Lung (tissue), 11 donors: ENCODE measurements at regions not wholly inside any gene's neighbourhood (a gene's known extent, or its start where the extent isn't known, plus 50 kb on each side); places are given as distances from the start of the nearest gene placed in this dataset.

ENCODE experiments used
- ATAC-seq: fragments of 200-7000 bp; cut with Tn5 transposase; one replicate; pipeline ENCODE4 v1.9.1; 2020; ENCODE audit warnings: moderate number of reproducible peaks; ENCODE audit not compliant: insufficient read depth, low FRiP score
- DNase-seq, 3 donors: peaks; one replicate each; pipeline ENCODE4 v3.0.0-alpha.2; 2013 to 2017
- H3K27ac ChIP-seq, 2 donors: one replicate each; pipeline ENCODE4 v1.5.1; 2013; ENCODE audit warnings: mild to moderate bottlenecking in 2 of 2, moderate library complexity in 2 of 2, control low read depth in 1 of 2, inconsistent platforms in 1 of 2, low read depth in 1 of 2, low read length in 1 of 2
- H3K27me3 ChIP-seq, 3 donors: one replicate each; pipeline ENCODE4 v1.5.1; 2013; ENCODE audit warnings: low read length in 2 of 3; ENCODE audit not compliant: control insufficient read depth in 3 of 3, insufficient read depth in 3 of 3
- H3K36me3 ChIP-seq, 4 donors: one replicate each; pipeline ENCODE4 v1.5.1; 2013; ENCODE audit warnings: low read length in 4 of 4, mild to moderate bottlenecking in 1 of 4, moderate library complexity in 1 of 4; ENCODE audit not compliant: control insufficient read depth in 4 of 4, insufficient read depth in 4 of 4
- H3K4me1 ChIP-seq, 5 donors: one replicate each; pipeline ENCODE4 v1.5.1; 2013; ENCODE audit warnings: low read length in 5 of 5, mild to moderate bottlenecking in 2 of 5, moderate library complexity in 1 of 5; ENCODE audit not compliant: control insufficient read depth in 5 of 5, insufficient read depth in 5 of 5
- H3K4me3 ChIP-seq: one replicate; pipeline ENCODE4 v1.5.1; 2013; ENCODE audit warnings: mild to moderate bottlenecking, control low read depth, moderate library complexity
- H3K9ac ChIP-seq, 2 donors: one replicate each; pipeline ENCODE4 v1.5.1; 2013; ENCODE audit warnings: low read length in 2 of 2, control low read depth in 1 of 2; ENCODE audit not compliant: insufficient read depth in 1 of 2
- H3K9me3 ChIP-seq, 4 donors: one replicate each; pipeline ENCODE4 v1.5.1; 2013; ENCODE audit warnings: low read length in 3 of 4, mild to moderate bottlenecking in 1 of 4, moderate library complexity in 1 of 4; ENCODE audit not compliant: control insufficient read depth in 4 of 4, insufficient read depth in 3 of 4
- CTCF ChIP-seq: IDR thresholded peaks from 2 replicates; pipeline ENCODE4 v1.5.1; 2012; ENCODE audit warnings: mild to moderate bottlenecking; ENCODE audit errors: control extremely low read depth, extremely low read depth
- WGBS, 2 donors: extraction: QIAGEN DNeasy Blood & Tissue Kit; methylation state at CpG; one replicate each; pipeline ENCODE4 v1.1.7; 2013; 5-methylcytosine and 5-hydroxymethylcytosine counted together
- donor health status: control.
- donor health status: control.
- donor health status: Bipolar disorder and iron deficiency.
- donor health status: healthy.
- donor health status: DM: yes; HTN: yes; CAD: no.

- Histone ChIP-seq H3K4me1 (no peaks in the 10 kb centered on the region), H3K27me3 (no peaks in the 10 kb centered on the region), H3K9me3 (no peaks in the 10 kb centered on the region), H3K36me3 (no peaks in the 10 kb centered on the region), H3K27ac (no peak overlapping the region), H3K9ac (no peak overlapping the region), H3K4me3 (no peak overlapping the region)
- 43 to 48% methylated on average over 2 of the region's 2 CpGs for WGBS, 2 donors
- ATAC-seq = no peak
- no peak for DNase-seq
- TF ChIP-seq CTCF = no peak
These were observed 2860.6 kb upstream of the PCDH20 start for GRCh38 chr13:64276232-64276631.

- DNase-seq (no peak), ATAC-seq (no peak)
- H3K27me3 ChIP-seq = no peaks in the 10 kb centered on the region
- H3K4me1 ChIP-seq = no peaks in the 10 kb centered on the region
- no peak overlapping the region for H3K27ac ChIP-seq
- H3K9ac ChIP-seq = no peak overlapping the region
- no peaks in the 10 kb centered on the region for H3K36me3 ChIP-seq
- WGBS, 2 donors = 69 to 86% methylated on average over 5 of the region's 5 CpGs
- no peaks in the 10 kb centered on the region for H3K9me3 ChIP-seq
- TF ChIP-seq CTCF = no peak
- no peak overlapping the region for H3K4me3 ChIP-seq
These were observed 2859.0 kb upstream of the PCDH20 start for GRCh38 chr13:64274481-64275217.

- TF ChIP-seq CTCF = no peak
These were observed 2858.1 kb upstream of the PCDH20 start for GRCh38 chr13:64273780-64274179.

GRCh38 chr13:64272681-64273080, 2857.0 kb upstream of the PCDH20 start:
- H3K4me3 ChIP-seq = no peak overlapping the region
- no peaks in the 10 kb centered on the region for H3K4me1 ChIP-seq
- DNase-seq (no peak), ATAC-seq (no peak)
- WGBS, 2 donors = 74 to 89% methylated on average over 1 of the region's 1 CpG
- no peaks in the 10 kb centered on the region for H3K27me3 ChIP-seq
- TF ChIP-seq CTCF = no peak
- no peak overlapping the region for H3K9ac ChIP-seq
- no peaks in the 10 kb centered on the region for H3K9me3 ChIP-seq
- no peak overlapping the region for H3K27ac ChIP-seq
- H3K36me3 ChIP-seq = no peaks in the 10 kb centered on the region

More at GRCh38 chr13:64273780-64274179, 2858.1 kb upstream of the PCDH20 start:
- Histone ChIP-seq H3K4me3 (no peak overlapping the region), H3K27me3 (no peaks in the 10 kb centered on the region), H3K4me1 (no peaks in the 10 kb centered on the region), H3K9me3 (no peaks in the 10 kb centered on the region), H3K36me3 (no peaks in the 10 kb centered on the region), H3K27ac (no peak overlapping the region), H3K9ac (no peak overlapping the region)
- 62 to 86% methylated on average over 4 of the region's 4 CpGs for WGBS, 2 donors
- no peak for DNase-seq
- ATAC-seq = no peak
